WTC11 (cell line): ENCODE measurements at regions not wholly inside any gene's neighbourhood (a gene's known extent, or its start where the extent isn't known, plus 50 kb on each side); places are given as distances from the start of the nearest gene placed in this dataset.

Source experiments
- ATAC-seq: fragments of 200-7000 bp; cut with Tn5 transposase; 2 replicates; pipeline ENCODE4 v1.10.0; 2021; ENCODE audit warnings: mild to moderate bottlenecking, moderate library complexity
- CTCF ChIA-PET: fragments of 300-600 bp; sonication (Branson Sonifier 250); formaldehyde crosslinking; loops from one replicate; lab custom pipeline; 2021; ENCODE audit warnings: antibody characterized with exemption; lab: Charles Lee
- POLR2A ChIA-PET: fragments of 350-600 bp; sonication (Branson Sonifier 250); formaldehyde crosslinking; loops from one replicate; lab custom pipeline; 2021; ENCODE audit warnings: antibody characterized with exemption; lab: Charles Lee
- DNase-seq: peaks from one replicate; pipeline ENCODE4 v3.0.0; 2021; ENCODE audit warnings: low spot score
- H3K27ac Mint-ChIP-seq: 2 replicates; pipeline ENCODE4 v1.8.0; 2021; ENCODE audit warnings: mixed read lengths
- H3K27me3 Mint-ChIP-seq: 2 replicates; pipeline ENCODE4 v1.8.0; 2021; ENCODE audit warnings: low read depth, mild to moderate bottlenecking, moderate library complexity, mixed read lengths
- H3K36me3 Mint-ChIP-seq: 2 replicates; pipeline ENCODE4 v1.8.0; 2021; ENCODE audit warnings: mixed read lengths
- H3K4me1 Mint-ChIP-seq: 2 replicates; pipeline ENCODE4 v1.8.0; 2022; ENCODE audit warnings: mixed read lengths
- H3K4me3 Mint-ChIP-seq: 2 replicates; pipeline ENCODE4 v1.8.0; 2021; ENCODE audit warnings: mild to moderate bottlenecking, moderate library complexity, mixed read lengths
- H3K9me3 Mint-ChIP-seq: 2 replicates; pipeline ENCODE4 v1.8.0; 2021; ENCODE audit warnings: mixed read lengths
- CBFB ChIP-seq: sonication (generic); formaldehyde crosslinking; IDR thresholded peaks from 2 replicates; pipeline ENCODE4 v1.8.1; 2022; ENCODE audit warnings: mild to moderate bottlenecking, low read depth, missing genetic modification reagents
- CTCF ChIP-seq: fragments of 200-600 bp; IDR thresholded peaks from 2 replicates; pipeline ENCODE4 v1.8.0; 2022; ENCODE audit warnings: antibody characterized with exemption
- ELF4 ChIP-seq: sonication (generic); formaldehyde crosslinking; IDR thresholded peaks from 2 replicates; pipeline ENCODE4 v1.8.1; 2022; ENCODE audit warnings: low read depth, mild to moderate bottlenecking, moderate library complexity, missing genetic modification reagents
- GTF2I ChIP-seq: fragments of 250-450 bp; sonication (Bioruptor Pico); conservative IDR thresholded peaks from 2 replicates; pipeline ENCODE4 v1.4.0; 2021; ENCODE audit warnings: mild to moderate bottlenecking
- IRF1 ChIP-seq: sonication (generic); formaldehyde crosslinking; IDR thresholded peaks from 2 replicates; pipeline ENCODE4 v1.8.0; 2023; ENCODE audit warnings: missing genetic modification reagents
- JAZF1 ChIP-seq: fragments of 250-450 bp; sonication (Bioruptor Pico); IDR thresholded peaks from 2 replicates; pipeline ENCODE4 v1.9.0; 2021; ENCODE audit warnings: moderate library complexity, mild to moderate bottlenecking, inconsistent platforms
- JUN ChIP-seq: sonication (generic); formaldehyde crosslinking; IDR thresholded peaks from 2 replicates; pipeline ENCODE4 v1.8.0; 2023; ENCODE audit warnings: mild to moderate bottlenecking, missing genetic modification reagents
- KAT7 ChIP-seq: sonication (generic); formaldehyde crosslinking; IDR thresholded peaks from 2 replicates; pipeline ENCODE4 v1.8.1; 2023; ENCODE audit warnings: missing genetic modification reagents, mild to moderate bottlenecking, borderline replicate concordance
- RORB ChIP-seq: fragments of 250-450 bp; sonication (Bioruptor Pico); IDR thresholded peaks from 2 replicates; pipeline ENCODE4 v1.9.0; 2021; ENCODE audit warnings: mild to moderate bottlenecking
- TCF7 ChIP-seq: sonication (generic); formaldehyde crosslinking; IDR thresholded peaks from 2 replicates; pipeline ENCODE4 v1.8.0; 2022; ENCODE audit warnings: mild to moderate bottlenecking, low read depth, missing genetic modification reagents, moderate library complexity
- ZNF121 ChIP-seq: sonication (generic); formaldehyde crosslinking; IDR thresholded peaks from 2 replicates; pipeline ENCODE4 v1.8.0; 2023; ENCODE audit warnings: missing genetic modification reagents
- ZNF416 ChIP-seq: fragments of 250-450 bp; sonication (Bioruptor Pico); IDR thresholded peaks from 2 replicates; pipeline ENCODE4 v1.9.0; 2021; ENCODE audit warnings: mild to moderate bottlenecking, inconsistent platforms
- ZNF512 ChIP-seq: sonication (generic); formaldehyde crosslinking; IDR thresholded peaks from 2 replicates; pipeline ENCODE4 v1.8.1; 2022; ENCODE audit warnings: missing genetic modification reagents, borderline replicate concordance
- TF ChIP-seq, protein P1 (sequence below): sonication (generic); formaldehyde crosslinking; IDR thresholded peaks from 2 replicates; pipeline ENCODE4 v1.8.1; 2023; ENCODE audit warnings: mild to moderate bottlenecking, missing genetic modification reagents, borderline replicate concordance
- TF ChIP-seq, protein P2 (sequence below): sonication (generic); formaldehyde crosslinking; IDR thresholded peaks from 2 replicates; pipeline ENCODE4 v1.8.0; 2022; ENCODE audit warnings: mild to moderate bottlenecking, missing genetic modification reagents

DNA sequence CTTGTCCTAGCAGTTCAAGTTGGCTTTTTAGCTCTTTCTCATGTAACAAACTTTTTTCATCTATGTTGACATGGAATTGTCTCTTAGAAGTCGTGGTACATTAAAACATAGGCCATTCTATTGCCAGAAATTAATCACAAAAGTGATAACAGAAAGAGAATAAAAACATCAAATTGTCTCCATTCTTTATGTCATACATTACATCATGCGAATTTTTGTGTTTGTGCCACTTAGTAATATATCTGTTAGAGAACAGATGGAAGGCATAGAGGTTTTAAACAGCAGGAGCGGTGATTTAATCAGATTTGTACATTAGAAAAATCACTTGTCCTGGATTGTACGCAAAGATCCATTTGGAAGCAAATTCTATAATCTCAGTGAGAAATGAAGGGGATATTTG lies 136.5 kb upstream of the CDH20 start:
- ATAC-seq (no peak), DNase-seq (no peak)
- H3K36me3 Mint-ChIP-seq = no peaks in the 10 kb centered on the region
- ChIA-PET POLR2A (no interaction called here), CTCF (no interaction called here)
- H3K9me3 Mint-ChIP-seq = peaks cover 10% of the 10 kb centered on the region
- H3K4me1 Mint-ChIP-seq = peaks cover 6% of the 10 kb centered on the region
- H3K27ac Mint-ChIP-seq = no peak overlapping the region
- no peak overlapping the region for H3K4me3 Mint-ChIP-seq
- no peaks in the 10 kb centered on the region; the same call in 1 of the 2 replicates for H3K27me3 Mint-ChIP-seq
- no peak for TF ChIP-seq CBFB (CRISPR knock-in tag)
- TF ChIP-seq ZNF416 (CRISPR knock-in tag) = no peak
- no peak for TF ChIP-seq ZNF512 (CRISPR knock-in tag)
- no peak for TF ChIP-seq CTCF
- TF ChIP-seq ZNF121 (CRISPR knock-in tag) = no peak
- TF ChIP-seq GTF2I = no peak
- no peak for TF ChIP-seq ELF4
- TF ChIP-seq, all 79 proteins: peak for 0

DNA sequence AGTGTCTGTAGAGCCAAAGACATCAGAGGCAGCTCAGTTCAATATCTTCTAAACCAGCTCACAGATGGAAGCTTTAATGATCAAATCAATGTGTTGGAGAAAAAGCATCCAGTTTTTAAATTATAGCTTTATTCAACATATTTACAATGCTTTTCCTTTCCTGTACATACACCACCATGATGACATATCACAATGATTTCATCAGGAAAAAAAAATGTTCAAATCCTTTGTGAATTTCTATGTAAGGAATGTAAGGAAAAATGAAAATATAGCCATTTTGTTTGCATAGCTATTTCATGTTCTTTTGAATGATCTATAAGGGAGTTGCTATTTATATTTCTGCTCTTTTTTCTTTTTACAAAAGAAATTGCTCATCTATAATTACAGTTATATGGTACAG lies 134.7 kb upstream of the CDH20 start:
- Mint-ChIP-seq H3K27me3 (no peaks in the 10 kb centered on the region; the same call in 1 of the 2 replicates), H3K4me1 (peaks cover 6% of the 10 kb centered on the region)
- no peak for ATAC-seq

DNA sequence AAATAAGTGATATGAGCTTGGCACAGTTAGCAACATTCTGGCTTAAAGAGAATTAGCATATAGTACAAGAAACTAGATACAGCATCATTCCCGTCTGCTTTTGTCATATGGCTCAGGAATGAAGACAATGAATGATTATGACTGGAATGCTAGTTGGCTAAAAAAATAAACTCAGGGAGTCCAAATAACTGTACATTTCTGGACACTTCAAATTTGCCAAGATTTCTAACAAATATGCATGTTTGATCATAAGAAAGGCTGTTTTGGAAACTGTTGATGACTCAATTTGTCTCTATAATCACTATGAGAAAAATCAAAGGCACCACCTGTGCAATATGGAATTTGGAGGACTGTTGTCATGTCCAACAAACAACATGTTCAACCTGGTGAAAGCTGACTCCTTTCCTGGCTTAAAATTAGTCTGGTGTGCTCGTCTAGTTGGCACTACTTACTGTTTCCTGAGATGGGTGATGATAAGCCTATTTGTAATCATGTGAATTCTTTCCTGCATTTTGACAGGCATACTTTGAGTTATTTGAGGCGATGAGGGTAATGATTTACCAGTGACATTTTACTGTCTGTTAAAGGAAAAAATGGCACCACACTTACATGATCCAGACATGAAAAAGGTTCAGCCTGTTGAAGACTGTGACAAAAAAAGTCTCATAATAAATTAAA lies 133.9 kb upstream of the CDH20 start:
- Mint-ChIP-seq H3K4me3 (no peak overlapping the region), H3K27ac (no peak overlapping the region), H3K27me3 (no peaks in the 10 kb centered on the region), H3K4me1 (peaks cover 6% of the 10 kb centered on the region), H3K36me3 (no peaks in the 10 kb centered on the region), H3K9me3 (no peaks in the 10 kb centered on the region)
- DNase-seq (no peak), ATAC-seq (no peak)
- no peak for TF ChIP-seq KAT7 (CRISPR knock-in tag)
- TF ChIP-seq GTF2I = no peak
- TF ChIP-seq, protein P1, sequence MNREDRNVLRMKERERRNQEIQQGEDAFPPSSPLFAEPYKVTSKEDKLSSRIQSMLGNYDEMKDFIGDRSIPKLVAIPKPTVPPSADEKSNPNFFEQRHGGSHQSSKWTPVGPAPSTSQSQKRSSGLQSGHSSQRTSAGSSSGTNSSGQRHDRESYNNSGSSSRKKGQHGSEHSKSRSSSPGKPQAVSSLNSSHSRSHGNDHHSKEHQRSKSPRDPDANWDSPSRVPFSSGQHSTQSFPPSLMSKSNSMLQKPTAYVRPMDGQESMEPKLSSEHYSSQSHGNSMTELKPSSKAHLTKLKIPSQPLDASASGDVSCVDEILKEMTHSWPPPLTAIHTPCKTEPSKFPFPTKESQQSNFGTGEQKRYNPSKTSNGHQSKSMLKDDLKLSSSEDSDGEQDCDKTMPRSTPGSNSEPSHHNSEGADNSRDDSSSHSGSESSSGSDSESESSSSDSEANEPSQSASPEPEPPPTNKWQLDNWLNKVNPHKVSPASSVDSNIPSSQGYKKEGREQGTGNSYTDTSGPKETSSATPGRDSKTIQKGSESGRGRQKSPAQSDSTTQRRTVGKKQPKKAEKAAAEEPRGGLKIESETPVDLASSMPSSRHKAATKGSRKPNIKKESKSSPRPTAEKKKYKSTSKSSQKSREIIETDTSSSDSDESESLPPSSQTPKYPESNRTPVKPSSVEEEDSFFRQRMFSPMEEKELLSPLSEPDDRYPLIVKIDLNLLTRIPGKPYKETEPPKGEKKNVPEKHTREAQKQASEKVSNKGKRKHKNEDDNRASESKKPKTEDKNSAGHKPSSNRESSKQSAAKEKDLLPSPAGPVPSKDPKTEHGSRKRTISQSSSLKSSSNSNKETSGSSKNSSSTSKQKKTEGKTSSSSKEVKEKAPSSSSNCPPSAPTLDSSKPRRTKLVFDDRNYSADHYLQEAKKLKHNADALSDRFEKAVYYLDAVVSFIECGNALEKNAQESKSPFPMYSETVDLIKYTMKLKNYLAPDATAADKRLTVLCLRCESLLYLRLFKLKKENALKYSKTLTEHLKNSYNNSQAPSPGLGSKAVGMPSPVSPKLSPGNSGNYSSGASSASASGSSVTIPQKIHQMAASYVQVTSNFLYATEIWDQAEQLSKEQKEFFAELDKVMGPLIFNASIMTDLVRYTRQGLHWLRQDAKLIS (CRISPR knock-in tag) = no peak
- TF ChIP-seq, protein P2, sequence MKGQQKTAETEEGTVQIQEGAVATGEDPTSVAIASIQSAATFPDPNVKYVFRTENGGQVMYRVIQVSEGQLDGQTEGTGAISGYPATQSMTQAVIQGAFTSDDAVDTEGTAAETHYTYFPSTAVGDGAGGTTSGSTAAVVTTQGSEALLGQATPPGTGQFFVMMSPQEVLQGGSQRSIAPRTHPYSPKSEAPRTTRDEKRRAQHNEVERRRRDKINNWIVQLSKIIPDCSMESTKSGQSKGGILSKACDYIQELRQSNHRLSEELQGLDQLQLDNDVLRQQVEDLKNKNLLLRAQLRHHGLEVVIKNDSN (CRISPR knock-in tag) = no peak
- TF ChIP-seq JUN (CRISPR knock-in tag) = no peak
- TF ChIP-seq RORB = no peak
- no peak for TF ChIP-seq TCF7 (CRISPR knock-in tag)
- TF ChIP-seq IRF1 (CRISPR knock-in tag) = no peak
- ChIA-PET CTCF (no interaction called here), POLR2A (no interaction called here)

More for the DNA sequence above, 134.7 kb upstream of the CDH20 start:
- Mint-ChIP-seq H3K27ac (no peak overlapping the region), H3K4me3 (no peak overlapping the region), H3K36me3 (no peaks in the 10 kb centered on the region), H3K9me3 (peaks cover 3% of the 10 kb centered on the region; the same call in 1 of the 2 replicates)
- TF ChIP-seq JAZF1 = no peak
- ChIA-PET POLR2A (no interaction called here), CTCF (no interaction called here)
- no peak for DNase-seq
